Hepatocyte (in vitro differentiated cells): ENCODE measurements at regions not wholly inside any gene's neighbourhood (a gene's known extent, or its start where the extent isn't known, plus 50 kb on each side); places are given as distances from the start of the nearest gene placed in this dataset.

Source experiments
- CTCF ChIP-seq: fragments of 200-600 bp; sonication (generic); IDR thresholded peaks from 2 replicates; pipeline ENCODE4 v1.5.1; 2016; ENCODE audit warnings: antibody characterized with exemption, mild to moderate bottlenecking; ENCODE audit not compliant: poor library complexity
- EZH2 ChIP-seq: fragments of 200-600 bp; sonication (generic); IDR thresholded peaks from 2 replicates; pipeline ENCODE4 v1.6.1; 2016; ENCODE audit warnings: antibody characterized with exemption, mild to moderate bottlenecking, borderline replicate concordance

- TF ChIP-seq EZH2 (no peak), CTCF (no peak)
Observed at GRCh38 chr11:127103586-127104388, 103.2 kb upstream of the KIRREL3 start.
